Endothelial cell of umbilical vein (primary cell): ENCODE measurements at regions not wholly inside any gene's neighbourhood (a gene's known extent, or its start where the extent isn't known, plus 50 kb on each side); places are given as distances from the start of the nearest gene placed in this dataset.

ENCODE experiments used
- BruUV-seq: library from RNA; stranded (reverse); fragments of 400-500 nt; replicated peaks from 2 replicates; lab custom pipeline; 2021; lab: Mats Ljungman, UMichigan
- CTCF ChIA-PET: fragments of 300-600, 350-600 bp; sonication (Branson Sonifier 250); formaldehyde crosslinking; loops from one replicate; lab custom pipeline; 2021; ENCODE audit warnings: antibody characterized with exemption, inconsistent platforms; lab: Charles Lee
- POLR2A ChIA-PET: fragments of 300-600, 350-600 bp; sonication (Branson Sonifier 250); formaldehyde crosslinking; loops from one replicate; lab custom pipeline; 2021; ENCODE audit warnings: antibody characterized with exemption, inconsistent platforms; lab: Charles Lee
- DNase-seq: peaks from one replicate; pipeline ENCODE4 v3.0.0-alpha.2; 2011; ENCODE audit warnings: low read depth, low spot score
- FAIRE-seq: peaks from 2 replicates; lab custom pipeline; 2011; peaks lifted over from hg19 to GRCh38; lab: Jason Lieb, UNC
- H2AFZ ChIP-seq: 2 replicates; pipeline ENCODE4 v1.6.0; 2012; ENCODE audit warnings: low read depth, low read length, control low read depth, inconsistent platforms
- H3K27ac ChIP-seq: 2 replicates; pipeline ENCODE4 v1.5.1; 2011; ENCODE audit warnings: low read depth, mild to moderate bottlenecking, control low read depth, low read length, moderate library complexity; ENCODE audit not compliant: insufficient read depth
- H3K27me3 ChIP-seq, 2 experiments: 2 replicates each; pipeline versions ENCODE4 v1.6.0 to v1.6.1; 2011; ENCODE audit warnings: low read length in 2 of 2, mixed read lengths in 1 of 2; ENCODE audit not compliant: control insufficient read depth in 2 of 2, insufficient read depth in 2 of 2
- H3K36me3 ChIP-seq, 2 experiments: 2 replicates in 1 of 2; 3 replicates in 1 of 2; pipeline ENCODE4 v1.5.1; 2011; ENCODE audit warnings: low read length in 2 of 2, mild to moderate bottlenecking in 1 of 2, moderate library complexity in 1 of 2; ENCODE audit not compliant: control insufficient read depth in 2 of 2, insufficient read depth in 2 of 2; ENCODE audit errors: extremely low read depth in 1 of 2
- H3K4me1 ChIP-seq: 3 replicates; pipeline ENCODE4 v1.5.1; 2011; ENCODE audit warnings: mild to moderate bottlenecking, low read length; ENCODE audit not compliant: control insufficient read depth, insufficient read depth; ENCODE audit errors: extremely low read depth
- H3K4me2 ChIP-seq: 2 replicates; pipeline ENCODE4 v1.6.1; 2011; ENCODE audit warnings: low read length, control low read depth, mixed read lengths; ENCODE audit not compliant: insufficient read depth
- H3K4me3 ChIP-seq, 3 experiments: fragments of 200-600 bp in 1 of 3; sonication (generic), shearing (Covaris generic) in 1 of 3; replicated peaks in 1 of 3; 2 replicates each; pipeline ENCODE4 v1.5.1; 2011 to 2016; ENCODE audit warnings: control low read depth in 3 of 3, low read length in 3 of 3, mild to moderate bottlenecking in 2 of 3, inconsistent platforms in 1 of 3, low read depth in 1 of 3, moderate library complexity in 1 of 3; ENCODE audit not compliant: insufficient read depth in 1 of 3
- H3K79me2 ChIP-seq: 2 replicates; pipeline ENCODE4 v1.6.0; 2012; ENCODE audit warnings: low read length, inconsistent platforms; ENCODE audit not compliant: control insufficient read depth, insufficient read depth
- H3K9ac ChIP-seq: replicated peaks from 2 replicates; pipeline ENCODE3; 2011; ENCODE audit warnings: low read length, control low read depth; ENCODE audit not compliant: insufficient read depth; ENCODE audit errors: extremely low read depth
- H3K9me1 ChIP-seq: replicated peaks from 3 replicates; pipeline ENCODE4 v1.6.0; 2011; ENCODE audit warnings: mild to moderate bottlenecking, low read length; ENCODE audit not compliant: control insufficient read depth, insufficient read depth; ENCODE audit errors: extremely low read depth
- H3K9me3 ChIP-seq: replicated peaks from 2 replicates; pipeline ENCODE4 v1.5.1; 2012; ENCODE audit warnings: low read length, inconsistent platforms; ENCODE audit not compliant: control insufficient read depth, insufficient read depth
- H4K20me1 ChIP-seq: replicated peaks from 2 replicates; pipeline ENCODE3; 2011; ENCODE audit warnings: mild to moderate bottlenecking, low read length; ENCODE audit not compliant: control insufficient read depth, insufficient read depth; ENCODE audit errors: extremely low read depth
- CTCF ChIP-seq, 2 donors: IDR thresholded peaks; 1 replicate in 1 of 2; 2 replicates in 1 of 2; pipeline ENCODE4 v1.5.1; 2011; ENCODE audit warnings: low read length in 2 of 2, mild to moderate bottlenecking in 2 of 2, moderate library complexity in 2 of 2, control low read depth in 1 of 2, inconsistent platforms in 1 of 2, low read depth in 1 of 2; ENCODE audit not compliant: insufficient read depth in 1 of 2; ENCODE audit errors: extremely low read depth in 1 of 2
- EZH2 ChIP-seq: IDR thresholded peaks from 2 replicates; pipeline ENCODE4 v1.6.1; 2012; ENCODE audit warnings: borderline replicate concordance, low read depth, mild to moderate bottlenecking, moderate library complexity, low read length, inconsistent platforms; ENCODE audit not compliant: severe bottlenecking
- FOS ChIP-seq: IDR thresholded peaks from 2 replicates; pipeline ENCODE4 v1.6.1; 2011; ENCODE audit warnings: mild to moderate bottlenecking, low read length, moderate library complexity, borderline replicate concordance; ENCODE audit not compliant: insufficient read depth
- GATA2 ChIP-seq: IDR thresholded peaks from 2 replicates; pipeline ENCODE4 v1.7.0; 2011; ENCODE audit warnings: low read depth, mild to moderate bottlenecking, moderate library complexity, mixed read lengths, low read length; ENCODE audit not compliant: insufficient read length, insufficient read depth
- JUN ChIP-seq: IDR thresholded peaks from 2 replicates; pipeline ENCODE4 v1.6.1; 2011; ENCODE audit warnings: borderline replicate concordance, low read depth; ENCODE audit not compliant: insufficient read length, insufficient read depth
- MAX ChIP-seq: IDR thresholded peaks from 2 replicates; pipeline ENCODE4 v1.6.1; 2011; ENCODE audit not compliant: insufficient read depth, insufficient read length
- MYC ChIP-seq: IDR thresholded peaks from one replicate; pipeline ENCODE4 v1.6.1; 2011; ENCODE audit warnings: mild to moderate bottlenecking, low read depth, low read length
- POLR2A ChIP-seq: IDR thresholded peaks from 2 replicates; pipeline ENCODE4 v1.6.1; 2012; ENCODE audit warnings: low read depth, mild to moderate bottlenecking, control low read depth, low read length
- POLR2AphosphoS5 ChIP-seq: IDR thresholded peaks from 2 replicates; pipeline ENCODE4 v1.6.1; 2012; ENCODE audit warnings: low read depth, mild to moderate bottlenecking, control low read depth, low read length, moderate library complexity; ENCODE audit not compliant: insufficient read depth
- dilution Hi-C: fragments of 300-500 bp; cut with MboI; formaldehyde crosslinking; loops from one replicate; pipeline ENCODE4 v1.15.0; 2019; ENCODE audit warnings: low sequenced_read_pairs; ENCODE audit not compliant: extremely low pct_ligation_motif_present
- intact Hi-C: fragments of 100-400 bp; cut with micrococcal nuclease; formaldehyde crosslinking; loops from one replicate; pipeline ENCODE4 v1.10.0; 2022

GRCh38 chr5:99083197-99083596 lies 154.4 kb upstream of the CHD1 start:
- Histone ChIP-seq H3K9ac (no peak overlapping the region), H3K9me3 (no peaks in the 10 kb centered on the region), H3K27ac (no peak overlapping the region), H3K4me3 (no peak overlapping the region), H3K4me1 (no peaks in the 10 kb centered on the region), H4K20me1 (no peaks in the 10 kb centered on the region), H2AFZ (no peak overlapping the region), H3K4me2 (no peak overlapping the region), H3K9me1 (no peaks in the 10 kb centered on the region), H3K27me3 (no peaks in the 10 kb centered on the region), H3K36me3 (no peaks in the 10 kb centered on the region), H3K79me2 (no peaks in the 10 kb centered on the region)
- CTCF ChIA-PET = interaction anchor here (1.5 kb wide), 1 partner anchor 22 kb away, joined by 6 read pairs; no protein-coding TSS in a partner anchor
- DNase-seq (no peak), FAIRE-seq (no peak)
- dilution Hi-C loops = no loop called here
- BruUV-seq = no TSS peak
- POLR2A ChIA-PET = no interaction called here
- intact Hi-C loops = no loop called here
- TF ChIP-seq MYC = no peak
- TF ChIP-seq EZH2 = no peak
- TF ChIP-seq JUN = no peak
- TF ChIP-seq GATA2 = no peak
- no peak for TF ChIP-seq FOS
- no peak for TF ChIP-seq POLR2A
- TF ChIP-seq POLR2AphosphoS5 = no peak
- no peak for TF ChIP-seq CTCF (IDR thresholded peaks at IDR 0.05; ENCODE audit: extremely low read depth in 1 of 2, insufficient read depth in 1 of 2, low read depth in 1 of 2, low read length in 2 of 2)
- no peak for TF ChIP-seq MAX
